Mammary epithelial cell (primary cell): ENCODE measurements at regions not wholly inside any gene's neighbourhood (a gene's known extent, or its start where the extent isn't known, plus 50 kb on each side); places are given as distances from the start of the nearest gene placed in this dataset.

Experiments
- EZH2 ChIP-seq: IDR thresholded peaks from 2 replicates; pipeline ENCODE4 v1.6.1; 2012; ENCODE audit warnings: low read length, inconsistent platforms, borderline replicate concordance
- TF ChIP-seq, protein P1 (sequence below), 2 donors: IDR thresholded peaks in 1 of 2; conservative IDR thresholded peaks in 1 of 2; 2 replicates each; pipeline ENCODE4 v1.5.1; 2011 to 2012; ENCODE audit warnings: inconsistent platforms in 2 of 2, low read length in 2 of 2, mild to moderate bottlenecking in 2 of 2, control low read depth in 1 of 2, low read depth in 1 of 2; ENCODE audit not compliant: insufficient read depth in 1 of 2; ENCODE audit errors: extremely low read depth in 1 of 2

DNA sequence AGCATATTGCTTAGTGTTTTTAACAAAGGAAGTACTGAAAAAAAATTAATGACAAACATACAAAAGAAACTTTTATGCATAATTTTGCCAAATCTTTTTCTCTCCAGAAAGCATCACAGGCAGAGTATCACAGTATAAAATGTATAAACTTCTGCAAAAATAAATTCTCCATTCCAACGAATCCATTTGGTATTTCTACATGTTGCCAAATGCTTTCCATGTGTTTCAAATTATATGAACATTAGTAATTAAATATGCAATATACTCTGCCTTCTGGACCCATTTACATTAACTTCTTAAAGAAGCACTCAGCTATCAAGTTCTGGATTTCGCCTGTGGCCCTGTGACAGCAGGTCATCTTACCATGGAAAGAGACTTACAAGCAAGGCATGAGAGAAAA, 189.1 kb upstream of the ALCAM start:
- TF ChIP-seq, protein P1, sequence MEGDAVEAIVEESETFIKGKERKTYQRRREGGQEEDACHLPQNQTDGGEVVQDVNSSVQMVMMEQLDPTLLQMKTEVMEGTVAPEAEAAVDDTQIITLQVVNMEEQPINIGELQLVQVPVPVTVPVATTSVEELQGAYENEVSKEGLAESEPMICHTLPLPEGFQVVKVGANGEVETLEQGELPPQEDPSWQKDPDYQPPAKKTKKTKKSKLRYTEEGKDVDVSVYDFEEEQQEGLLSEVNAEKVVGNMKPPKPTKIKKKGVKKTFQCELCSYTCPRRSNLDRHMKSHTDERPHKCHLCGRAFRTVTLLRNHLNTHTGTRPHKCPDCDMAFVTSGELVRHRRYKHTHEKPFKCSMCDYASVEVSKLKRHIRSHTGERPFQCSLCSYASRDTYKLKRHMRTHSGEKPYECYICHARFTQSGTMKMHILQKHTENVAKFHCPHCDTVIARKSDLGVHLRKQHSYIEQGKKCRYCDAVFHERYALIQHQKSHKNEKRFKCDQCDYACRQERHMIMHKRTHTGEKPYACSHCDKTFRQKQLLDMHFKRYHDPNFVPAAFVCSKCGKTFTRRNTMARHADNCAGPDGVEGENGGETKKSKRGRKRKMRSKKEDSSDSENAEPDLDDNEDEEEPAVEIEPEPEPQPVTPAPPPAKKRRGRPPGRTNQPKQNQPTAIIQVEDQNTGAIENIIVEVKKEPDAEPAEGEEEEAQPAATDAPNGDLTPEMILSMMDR (conservative IDR thresholded peaks at IDR 0.05 in 1 of 2, IDR thresholded peaks at IDR 0.05 in 1 of 2; ENCODE audit: extremely low read depth in 1 of 2, insufficient read depth in 1 of 2, low read depth in 1 of 2, low read length in 2 of 2), result no peak
- TF ChIP-seq EZH2, result no peak
